ENCODE measurements at regions not wholly inside any gene's neighbourhood (a gene's known extent, or its start where the extent isn't known, plus 50 kb on each side); places are given as distances from the start of the nearest gene placed in this dataset.
A peak's percentile ranks its signal among the peaks of the same experiment; 100 is the strongest.

DNA sequence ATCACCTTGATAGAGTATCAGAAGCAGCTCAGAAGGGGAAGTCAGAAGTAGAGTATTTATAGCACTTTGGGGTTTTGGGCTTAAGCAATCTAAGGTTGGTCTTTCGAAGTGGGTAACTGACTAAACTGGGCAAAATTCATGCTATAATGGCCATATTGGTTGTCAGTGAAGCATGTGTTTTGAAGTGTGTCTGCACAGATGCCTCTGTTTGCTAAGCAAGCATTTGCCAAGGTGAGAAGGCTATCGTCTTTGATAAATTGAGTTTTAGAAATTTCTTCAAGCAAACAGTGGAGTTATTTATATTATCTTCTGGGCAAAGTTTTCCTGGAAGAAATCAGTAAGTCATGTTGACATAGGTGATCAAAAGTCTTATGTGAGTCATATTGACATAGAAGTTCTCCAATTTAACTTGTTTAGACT is 412.8 kb upstream of the TGFBR2 start:
- H3K27ac Mint-ChIP-seq: no peak overlapping the region
- H3K36me3 Mint-ChIP-seq (ENCODE audit: insufficient read depth): no peaks in the 10 kb centered on the region
- peaks cover 10% of the 10 kb centered on the region for H3K4me1 Mint-ChIP-seq (ENCODE audit: low read depth)
- H3K9me3 Mint-ChIP-seq (ENCODE audit: low read depth): no peaks in the 10 kb centered on the region
- TF ChIP-seq, protein P1, sequence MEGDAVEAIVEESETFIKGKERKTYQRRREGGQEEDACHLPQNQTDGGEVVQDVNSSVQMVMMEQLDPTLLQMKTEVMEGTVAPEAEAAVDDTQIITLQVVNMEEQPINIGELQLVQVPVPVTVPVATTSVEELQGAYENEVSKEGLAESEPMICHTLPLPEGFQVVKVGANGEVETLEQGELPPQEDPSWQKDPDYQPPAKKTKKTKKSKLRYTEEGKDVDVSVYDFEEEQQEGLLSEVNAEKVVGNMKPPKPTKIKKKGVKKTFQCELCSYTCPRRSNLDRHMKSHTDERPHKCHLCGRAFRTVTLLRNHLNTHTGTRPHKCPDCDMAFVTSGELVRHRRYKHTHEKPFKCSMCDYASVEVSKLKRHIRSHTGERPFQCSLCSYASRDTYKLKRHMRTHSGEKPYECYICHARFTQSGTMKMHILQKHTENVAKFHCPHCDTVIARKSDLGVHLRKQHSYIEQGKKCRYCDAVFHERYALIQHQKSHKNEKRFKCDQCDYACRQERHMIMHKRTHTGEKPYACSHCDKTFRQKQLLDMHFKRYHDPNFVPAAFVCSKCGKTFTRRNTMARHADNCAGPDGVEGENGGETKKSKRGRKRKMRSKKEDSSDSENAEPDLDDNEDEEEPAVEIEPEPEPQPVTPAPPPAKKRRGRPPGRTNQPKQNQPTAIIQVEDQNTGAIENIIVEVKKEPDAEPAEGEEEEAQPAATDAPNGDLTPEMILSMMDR (IDR thresholded peaks at IDR 0.05; ENCODE audit: unreplicated experiment): no peak
- H3K27me3 Mint-ChIP-seq: peaks cover 60% of the 10 kb centered on the region
- H3K4me3 Mint-ChIP-seq (ENCODE audit: low read depth): no peak overlapping the region
- no peak for DNase-seq (ENCODE audit: low spot score, unreplicated experiment)

DNA sequence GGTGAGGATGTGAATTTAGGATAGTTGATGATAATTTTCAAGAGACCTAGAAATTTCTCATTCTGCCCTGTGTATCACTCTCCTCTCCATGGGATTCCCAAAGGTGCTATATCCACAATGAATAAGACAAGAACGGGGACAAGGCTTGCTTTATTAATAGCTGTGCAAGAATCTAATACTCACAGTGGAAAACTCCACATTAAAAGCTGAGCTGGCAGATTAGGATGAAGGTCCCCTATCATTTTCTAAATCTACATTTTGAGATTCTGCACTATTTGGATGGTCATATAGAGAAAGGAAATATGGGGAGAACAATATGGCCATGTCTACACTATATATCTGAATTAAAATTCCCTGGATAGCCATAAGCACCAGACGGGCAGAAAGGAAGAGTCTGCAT is 411.0 kb upstream of the TGFBR2 start:
- H3K27ac Mint-ChIP-seq: no peak overlapping the region
- no peak for DNase-seq (ENCODE audit: low spot score, unreplicated experiment)
- TF ChIP-seq, protein P1 (IDR thresholded peaks at IDR 0.05; ENCODE audit: unreplicated experiment): no peak
- no peaks in the 10 kb centered on the region for H3K9me3 Mint-ChIP-seq (ENCODE audit: low read depth)
- H3K4me1 Mint-ChIP-seq (ENCODE audit: low read depth): peaks cover 10% of the 10 kb centered on the region
- H3K36me3 Mint-ChIP-seq (ENCODE audit: insufficient read depth): no peaks in the 10 kb centered on the region
- H3K4me3 Mint-ChIP-seq (ENCODE audit: low read depth): no peak overlapping the region
- H3K27me3 Mint-ChIP-seq: peaks cover 52% of the 10 kb centered on the region

DNA sequence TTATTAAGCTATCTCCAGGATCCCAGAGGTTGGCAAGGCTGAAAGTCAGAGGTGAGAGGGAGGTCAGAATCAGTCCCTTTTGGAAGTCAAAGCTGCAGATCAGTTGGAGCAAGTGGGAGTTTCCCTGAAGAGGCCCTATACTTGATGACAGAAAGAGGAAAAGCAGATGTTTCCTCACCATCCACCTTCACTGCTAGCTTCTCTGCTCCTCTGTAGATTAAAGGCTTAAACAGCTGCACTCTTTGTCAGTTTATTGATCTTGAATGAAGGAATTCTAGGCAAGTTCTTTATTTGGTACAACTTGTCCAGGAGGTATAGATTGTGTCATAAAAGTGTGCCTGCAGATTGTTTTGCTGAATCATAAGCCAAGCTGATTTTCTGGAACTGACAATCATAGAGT is 408.2 kb upstream of the TGFBR2 start:
- no peak for DNase-seq (ENCODE audit: low spot score, unreplicated experiment)
- Mint-ChIP-seq H3K27me3 (peaks cover 32% of the 10 kb centered on the region), H3K4me3 (ENCODE audit: low read depth) (no peak overlapping the region), H3K27ac (no peak overlapping the region), H3K36me3 (ENCODE audit: insufficient read depth) (no peaks in the 10 kb centered on the region), H3K4me1 (ENCODE audit: low read depth) (peaks cover 10% of the 10 kb centered on the region), H3K9me3 (ENCODE audit: low read depth) (no peaks in the 10 kb centered on the region)
- TF ChIP-seq, protein P1 (IDR thresholded peaks at IDR 0.05; ENCODE audit: unreplicated experiment): no peak

DNA sequence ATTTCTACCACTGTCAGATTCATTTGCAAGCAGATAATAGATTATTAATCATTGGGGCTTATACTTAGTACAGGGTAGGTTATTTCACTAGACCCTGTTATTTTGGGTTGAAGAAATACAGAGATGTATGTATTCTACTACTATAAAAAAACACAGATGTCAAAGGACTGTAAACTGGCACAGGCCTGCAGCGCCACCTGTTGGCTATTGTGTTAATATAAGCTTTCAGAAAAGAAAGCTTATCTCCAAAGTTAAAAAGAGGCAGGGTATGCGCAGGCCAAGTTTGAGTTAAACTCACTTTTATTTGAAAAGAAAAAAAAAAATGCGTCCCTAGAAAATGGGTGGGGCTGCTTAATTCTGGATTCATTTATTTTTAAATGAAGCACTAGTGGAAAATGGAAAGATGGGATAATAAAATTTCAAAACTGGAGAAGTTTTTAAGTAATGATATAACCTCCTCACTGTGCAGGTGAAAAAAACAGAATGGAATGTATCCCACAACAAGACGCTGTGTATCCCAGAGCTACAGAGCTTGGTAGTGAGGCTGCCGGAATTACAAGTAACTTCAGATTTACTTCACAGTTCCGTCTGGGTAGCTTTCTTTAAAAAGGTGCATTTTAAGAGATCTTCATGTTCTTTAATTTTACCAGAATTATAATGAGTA is 407.2 kb upstream of the TGFBR2 start:
- Mint-ChIP-seq H3K9me3 (ENCODE audit: low read depth) (no peaks in the 10 kb centered on the region), H3K27me3 (peaks cover 29% of the 10 kb centered on the region), H3K27ac (no peak overlapping the region), H3K4me3 (ENCODE audit: low read depth) (no peak overlapping the region), H3K36me3 (ENCODE audit: insufficient read depth) (no peaks in the 10 kb centered on the region), H3K4me1 (ENCODE audit: low read depth) (peaks cover 5% of the 10 kb centered on the region)
- DNase-seq (ENCODE audit: low spot score, unreplicated experiment): peak; percentile 50
- TF ChIP-seq, protein P1 (IDR thresholded peaks at IDR 0.05; ENCODE audit: unreplicated experiment): peak; percentile 96

DNA sequence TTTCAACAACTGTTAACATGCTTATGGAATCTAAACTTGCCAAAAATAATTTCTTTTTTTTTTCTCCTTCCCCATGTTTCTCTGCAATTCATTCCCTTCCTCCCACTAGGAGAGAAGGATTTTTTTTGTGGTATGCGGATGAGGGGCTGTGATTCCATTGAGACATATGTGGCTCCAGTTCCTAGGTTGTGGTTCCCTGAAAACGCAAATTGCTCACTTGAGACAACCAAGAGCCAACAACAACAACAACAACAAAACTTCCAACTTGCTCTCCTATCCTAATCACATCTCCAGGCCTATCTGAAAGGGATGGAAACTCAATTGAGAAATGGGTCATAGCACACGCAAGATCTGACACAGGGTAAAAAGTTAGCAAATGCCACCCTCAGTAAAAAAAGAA is 406.5 kb upstream of the TGFBR2 start:
- peaks cover 26% of the 10 kb centered on the region for H3K27me3 Mint-ChIP-seq
- TF ChIP-seq, protein P1 (IDR thresholded peaks at IDR 0.05; ENCODE audit: unreplicated experiment): no peak
- no peaks in the 10 kb centered on the region for H3K36me3 Mint-ChIP-seq (ENCODE audit: insufficient read depth)
- H3K4me1 Mint-ChIP-seq (ENCODE audit: low read depth): peaks cover 5% of the 10 kb centered on the region
- no peak overlapping the region for H3K4me3 Mint-ChIP-seq (ENCODE audit: low read depth)
- H3K9me3 Mint-ChIP-seq (ENCODE audit: low read depth): no peaks in the 10 kb centered on the region
- DNase-seq (ENCODE audit: low spot score, unreplicated experiment): no peak
- no peak overlapping the region for H3K27ac Mint-ChIP-seq
